ENCODE measurements at regions not wholly inside any gene's neighbourhood (a gene's known extent, or its start where the extent isn't known, plus 50 kb on each side); places are given as distances from the start of the nearest gene placed in this dataset.

DNA sequence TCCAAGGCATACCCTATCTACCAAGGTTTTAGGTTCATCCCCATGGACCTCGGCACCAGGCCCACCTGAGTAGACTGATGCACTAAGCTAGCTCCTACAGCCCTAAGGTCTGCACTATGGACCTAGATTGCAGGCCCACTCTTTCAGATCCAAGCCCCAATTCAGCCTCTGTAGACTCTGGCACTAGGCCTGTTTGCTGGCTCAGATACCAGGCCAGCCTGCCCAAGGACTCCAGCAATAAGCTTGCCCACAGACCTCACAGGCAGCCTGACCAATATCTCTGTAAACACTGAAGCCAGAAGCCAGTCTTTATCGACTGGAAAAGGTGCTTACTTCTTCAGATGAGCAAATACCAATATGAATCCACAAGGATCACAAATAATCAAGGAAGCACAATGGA, 411.3 kb downstream of the INSC start:
- TF ChIP-seq CBX2 (IDR thresholded peaks at IDR 0.05; ENCODE audit: low read depth, low read length) (no peak), CBX2 (CRISPR knock-in tag; IDR thresholded peaks at IDR 0.05; ENCODE audit: low read depth) (no peak), WIZ (CRISPR knock-in tag; IDR thresholded peaks at IDR 0.05) (no peak), RAD21 (CRISPR knock-in tag; IDR thresholded peaks at IDR 0.05) (no peak), JUNB (CRISPR knock-in tag; IDR thresholded peaks at IDR 0.05; ENCODE audit: borderline replicate concordance) (no peak), MYC (CRISPR knock-in tag; IDR thresholded peaks at IDR 0.05; ENCODE audit: borderline replicate concordance) (no peak), NFYB (CRISPR knock-in tag; IDR thresholded peaks at IDR 0.05) (no peak), ZNF230 (CRISPR knock-in tag; IDR thresholded peaks at IDR 0.05) (no peak), GLMP (CRISPR knock-in tag; IDR thresholded peaks at IDR 0.05; ENCODE audit: borderline replicate concordance) (no peak), TOPORS (CRISPR knock-in tag; IDR thresholded peaks at IDR 0.05) (no peak), ZNF282 (IDR thresholded peaks at IDR 0.05; ENCODE audit: partially characterized antibody) (no peak), PHF20 (CRISPR knock-in tag; IDR thresholded peaks at IDR 0.05) (no peak)
- TF ChIP-seq, protein P1, sequence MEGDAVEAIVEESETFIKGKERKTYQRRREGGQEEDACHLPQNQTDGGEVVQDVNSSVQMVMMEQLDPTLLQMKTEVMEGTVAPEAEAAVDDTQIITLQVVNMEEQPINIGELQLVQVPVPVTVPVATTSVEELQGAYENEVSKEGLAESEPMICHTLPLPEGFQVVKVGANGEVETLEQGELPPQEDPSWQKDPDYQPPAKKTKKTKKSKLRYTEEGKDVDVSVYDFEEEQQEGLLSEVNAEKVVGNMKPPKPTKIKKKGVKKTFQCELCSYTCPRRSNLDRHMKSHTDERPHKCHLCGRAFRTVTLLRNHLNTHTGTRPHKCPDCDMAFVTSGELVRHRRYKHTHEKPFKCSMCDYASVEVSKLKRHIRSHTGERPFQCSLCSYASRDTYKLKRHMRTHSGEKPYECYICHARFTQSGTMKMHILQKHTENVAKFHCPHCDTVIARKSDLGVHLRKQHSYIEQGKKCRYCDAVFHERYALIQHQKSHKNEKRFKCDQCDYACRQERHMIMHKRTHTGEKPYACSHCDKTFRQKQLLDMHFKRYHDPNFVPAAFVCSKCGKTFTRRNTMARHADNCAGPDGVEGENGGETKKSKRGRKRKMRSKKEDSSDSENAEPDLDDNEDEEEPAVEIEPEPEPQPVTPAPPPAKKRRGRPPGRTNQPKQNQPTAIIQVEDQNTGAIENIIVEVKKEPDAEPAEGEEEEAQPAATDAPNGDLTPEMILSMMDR (CRISPR knock-in tag; IDR thresholded peaks at IDR 0.05) = no peak
